GM12878 (cell line): ENCODE measurements at regions not wholly inside any gene's neighbourhood (a gene's known extent, or its start where the extent isn't known, plus 50 kb on each side); places are given as distances from the start of the nearest gene placed in this dataset.

ENCODE experiments used
- ATAC-seq: fragments of 200-7000 bp; cut with Tn5 transposase; 3 replicates; pipeline ENCODE4 v1.9.1; 2020; ENCODE audit warnings: mild to moderate bottlenecking, moderate library complexity
- BruUV-seq: library from RNA; stranded (reverse); fragments of 400-500 nt; replicated peaks from 2 replicates; lab custom pipeline; 2021; lab: Mats Ljungman, UMichigan
- CTCF ChIA-PET: fragments of 300-600 bp; sonication (Branson Sonifier 250); formaldehyde crosslinking; extraction: SDS; loops from one replicate; lab custom pipeline; 2021; ENCODE audit warnings: inconsistent platforms; lab: Yijun Ruan, JAX
- POLR2A ChIA-PET: fragments of 350-600 bp; formaldehyde crosslinking; extraction: SDS; loops from one replicate; lab custom pipeline; 2021; ENCODE audit warnings: inconsistent platforms; lab: Charles Lee
- RAD21 ChIA-PET: fragments of 300-600 bp; sonication (Branson Sonifier 250); formaldehyde crosslinking; loops from one replicate; lab custom pipeline; 2023; ENCODE audit warnings: antibody characterized with exemption; ENCODE audit not compliant: unreplicated experiment; lab: Charles Lee
- SMC1A ChIA-PET: fragments of 300-600 bp; sonication (Branson Sonifier 250); formaldehyde crosslinking; loops from one replicate; lab custom pipeline; 2023; ENCODE audit not compliant: unreplicated experiment, uncharacterized antibody; lab: Charles Lee
- DNase-seq: peaks from one replicate; pipeline ENCODE4 v3.0.0-alpha.2; 2011; ENCODE audit warnings: low read depth, low spot score
- FAIRE-seq: peaks from 3 replicates; lab custom pipeline; 2011; peaks lifted over from hg19 to GRCh38; lab: Jason Lieb, UNC
- H2AFZ ChIP-seq: 2 replicates; pipeline ENCODE4 v1.6.0; 2011; ENCODE audit warnings: low read depth, low read length, control low read depth; ENCODE audit not compliant: control insufficient read depth
- H3K27ac ChIP-seq: 2 replicates; pipeline ENCODE4 v1.5.1; 2011; ENCODE audit warnings: control low read depth; ENCODE audit not compliant: control insufficient read depth, insufficient read depth
- H3K27me3 ChIP-seq, 2 experiments: replicated peaks in 1 of 2; 2 replicates each; pipeline versions ENCODE4 v1.6.0 to v1.6.1; 2011; ENCODE audit warnings: low read length in 1 of 2; ENCODE audit not compliant: control insufficient read depth in 2 of 2, insufficient read depth in 2 of 2
- H3K36me3 ChIP-seq, 2 experiments: 2 replicates each; pipeline ENCODE4 v1.5.1; 2011; ENCODE audit warnings: low read length in 1 of 2; ENCODE audit not compliant: control insufficient read depth in 2 of 2, insufficient read depth in 2 of 2
- H3K4me1 ChIP-seq: 2 replicates; pipeline ENCODE4 v1.6.1; 2011; ENCODE audit warnings: mild to moderate bottlenecking, low read length, moderate library complexity, mixed read lengths; ENCODE audit not compliant: control insufficient read depth, insufficient read depth
- H3K4me2 ChIP-seq: 2 replicates; pipeline ENCODE4 v1.6.0; 2011; ENCODE audit warnings: control low read depth; ENCODE audit not compliant: control insufficient read depth, insufficient read depth
- H3K4me3 ChIP-seq: fragments of 200-600 bp; sonication (generic); 2 replicates; pipeline ENCODE4 v1.5.1; 2016
- H3K79me2 ChIP-seq: 2 replicates; pipeline ENCODE4 v1.6.0; 2011; ENCODE audit warnings: low read length; ENCODE audit not compliant: control insufficient read depth, insufficient read depth
- H3K9ac ChIP-seq: 2 replicates; pipeline ENCODE4 v1.8.0; 2011; ENCODE audit warnings: low read length, control low read depth, mixed read lengths; ENCODE audit not compliant: control insufficient read depth, insufficient read depth
- H3K9me3 ChIP-seq: replicated peaks from 3 replicates; pipeline ENCODE4 v1.5.1; 2011; ENCODE audit warnings: mild to moderate bottlenecking, low read length; ENCODE audit not compliant: control insufficient read depth, insufficient read depth
- H4K20me1 ChIP-seq: 2 replicates; pipeline ENCODE4 v1.6.0; 2011; ENCODE audit not compliant: control insufficient read depth, insufficient read depth
- BHLHE40 ChIP-seq, 2 experiments: fragments of 450-650 bp in 1 of 2; IDR thresholded peaks; 2 replicates each; pipeline ENCODE4 v1.6.1; 2011 to 2017; ENCODE audit warnings: low read depth in 2 of 2, borderline replicate concordance in 1 of 2, improper control_type of control experiment in 1 of 2, low read length in 1 of 2, mild to moderate bottlenecking in 1 of 2
- EP300 ChIP-seq, 2 experiments: fragments of 150-350 bp in 1 of 2; IDR thresholded peaks; 2 replicates each; pipeline ENCODE4 v1.6.1; 2011 to 2012; ENCODE audit warnings: low read depth in 2 of 2, low read length in 2 of 2, borderline replicate concordance in 1 of 2, improper control_type of control experiment in 1 of 2, inconsistent platforms in 1 of 2; ENCODE audit not compliant: control insufficient read depth in 1 of 2
- HCFC1 ChIP-seq: fragments of 150-350 bp; IDR thresholded peaks from 2 replicates; pipeline ENCODE4 v1.6.1; 2014; ENCODE audit warnings: low read length
- HDAC2 ChIP-seq: fragments of 200-600 bp; sonication (generic); IDR thresholded peaks from 2 replicates; pipeline ENCODE4 v1.6.1; 2017
- MAX ChIP-seq: IDR thresholded peaks from 2 replicates; pipeline ENCODE4 v1.6.1; 2012; ENCODE audit warnings: low read depth, low read length, improper control_type of control experiment
- NR2C2 ChIP-seq: IDR thresholded peaks from 2 replicates; pipeline ENCODE4 v1.6.1; 2011; ENCODE audit warnings: borderline replicate concordance, low read depth; ENCODE audit not compliant: control insufficient read depth, insufficient read length
- RAD51 ChIP-seq: fragments of 450-650 bp; IDR thresholded peaks from 2 replicates; pipeline ENCODE4 v1.6.1; 2016; ENCODE audit warnings: moderate library complexity, mild to moderate bottlenecking, inconsistent platforms
- ZBTB40 ChIP-seq: fragments of 450-650 bp; IDR thresholded peaks from 2 replicates; pipeline ENCODE4 v1.6.1; 2016; ENCODE audit warnings: mild to moderate bottlenecking, moderate library complexity, borderline replicate concordance
- ZSCAN29 ChIP-seq: fragments of 450-650 bp; IDR thresholded peaks from 2 replicates; pipeline ENCODE4 v1.6.1; 2017; ENCODE audit warnings: mild to moderate bottlenecking, moderate library complexity
- WGBS: methylation state at CpG from one replicate; pipeline ENCODE4 v1.1.6; 2016; ENCODE audit warnings: low lambda C conversion rate; ENCODE audit not compliant: insufficient replicate concordance, insufficient coverage; ENCODE audit errors: missing lambda C conversion rate; 5-methylcytosine and 5-hydroxymethylcytosine counted together
- in situ Hi-C: fragments of 300-500 bp; cut with MboI; formaldehyde crosslinking; loops from 9 replicates; pipeline ENCODE4 v1.14.3; 2018; ENCODE audit warnings: mixed read lengths
- intact Hi-C: fragments of 100-400 bp; cut with micrococcal nuclease; formaldehyde crosslinking; loops from one replicate; pipeline ENCODE4 v1.14.2; 2022; ENCODE audit not compliant: unreplicated experiment
- TF ChIP-seq, protein P1 (sequence below): fragments of 450-650 bp; formaldehyde crosslinking; IDR thresholded peaks from 2 replicates; pipeline ENCODE4 v1.5.0; 2022; ENCODE audit warnings: mild to moderate bottlenecking, missing genetic modification characterization
- TF ChIP-seq, protein P2 (sequence below): fragments of 450-650 bp; conservative IDR thresholded peaks from 2 replicates; pipeline ENCODE4 v1.6.1; 2017; ENCODE audit warnings: mild to moderate bottlenecking, moderate library complexity
- TF ChIP-seq, protein P3 (sequence below): IDR thresholded peaks from 2 replicates; pipeline ENCODE4 v1.6.1; 2012; ENCODE audit warnings: low read depth, low read length, improper control_type of control experiment

DNA sequence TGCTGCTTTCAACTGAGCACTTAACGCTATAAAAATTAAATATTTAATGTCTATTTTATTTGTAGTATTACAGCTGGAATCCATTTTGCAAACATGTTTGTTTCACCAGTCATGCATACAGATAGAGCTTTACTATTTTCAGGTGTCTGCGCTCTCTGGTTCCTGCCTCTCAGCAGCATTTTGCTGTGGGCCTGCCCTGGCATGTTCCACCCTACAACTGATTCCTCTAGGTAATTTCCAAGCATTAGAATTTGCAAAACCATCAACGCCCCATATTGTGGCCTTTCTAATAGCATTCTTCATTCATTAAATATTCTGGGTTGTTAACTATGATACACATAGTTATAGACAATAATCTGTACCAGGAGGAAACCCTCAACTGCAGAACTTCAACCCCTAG lies 266.4 kb upstream of the DLGAP1 start:
- no peak for DNase-seq
- POLR2A ChIA-PET, result no interaction called here
- Histone ChIP-seq H3K79me2 (no peaks in the 10 kb centered on the region), H3K4me1 (no peaks in the 10 kb centered on the region), H3K9ac (no peak overlapping the region), H2AFZ (no peak overlapping the region), H3K4me2 (no peak overlapping the region), H3K4me3 (no peak overlapping the region), H3K27me3 (no peaks in the 10 kb centered on the region), H3K9me3 (no peaks in the 10 kb centered on the region), H4K20me1 (no peaks in the 10 kb centered on the region), H3K27ac (no peak overlapping the region), H3K36me3 (no peaks in the 10 kb centered on the region)
- CTCF ChIA-PET, result no interaction called here
- WGBS, result 60% methylated on average over 3 of the region's 3 CpGs
- in situ Hi-C loops, result no loop called here
- intact Hi-C loops, result no loop called here
- SMC1A ChIA-PET, result interaction anchor here (1.5 kb wide), 1 partner anchor 10 kb away, joined by 5 read pairs; no protein-coding TSS in a partner anchor
- ATAC-seq, result no peak
- BruUV-seq, result no TSS peak
- RAD21 ChIA-PET, result no interaction called here
- FAIRE-seq, result no peak
- TF ChIP-seq MAX (no peak), RAD51 (no peak), HCFC1 (no peak), EP300 (IDR thresholded peaks at IDR 0.05; ENCODE audit: borderline replicate concordance in 1 of 2, control insufficient read depth in 1 of 2, low read depth in 2 of 2, low read length in 2 of 2) (no peak), NR2C2 (no peak), HDAC2 (no peak), ZBTB40 (no peak), ZSCAN29 (no peak), BHLHE40 (IDR thresholded peaks at IDR 0.05; ENCODE audit: borderline replicate concordance in 1 of 2, low read depth in 2 of 2, low read length in 1 of 2) (no peak)
- TF ChIP-seq, protein P1, sequence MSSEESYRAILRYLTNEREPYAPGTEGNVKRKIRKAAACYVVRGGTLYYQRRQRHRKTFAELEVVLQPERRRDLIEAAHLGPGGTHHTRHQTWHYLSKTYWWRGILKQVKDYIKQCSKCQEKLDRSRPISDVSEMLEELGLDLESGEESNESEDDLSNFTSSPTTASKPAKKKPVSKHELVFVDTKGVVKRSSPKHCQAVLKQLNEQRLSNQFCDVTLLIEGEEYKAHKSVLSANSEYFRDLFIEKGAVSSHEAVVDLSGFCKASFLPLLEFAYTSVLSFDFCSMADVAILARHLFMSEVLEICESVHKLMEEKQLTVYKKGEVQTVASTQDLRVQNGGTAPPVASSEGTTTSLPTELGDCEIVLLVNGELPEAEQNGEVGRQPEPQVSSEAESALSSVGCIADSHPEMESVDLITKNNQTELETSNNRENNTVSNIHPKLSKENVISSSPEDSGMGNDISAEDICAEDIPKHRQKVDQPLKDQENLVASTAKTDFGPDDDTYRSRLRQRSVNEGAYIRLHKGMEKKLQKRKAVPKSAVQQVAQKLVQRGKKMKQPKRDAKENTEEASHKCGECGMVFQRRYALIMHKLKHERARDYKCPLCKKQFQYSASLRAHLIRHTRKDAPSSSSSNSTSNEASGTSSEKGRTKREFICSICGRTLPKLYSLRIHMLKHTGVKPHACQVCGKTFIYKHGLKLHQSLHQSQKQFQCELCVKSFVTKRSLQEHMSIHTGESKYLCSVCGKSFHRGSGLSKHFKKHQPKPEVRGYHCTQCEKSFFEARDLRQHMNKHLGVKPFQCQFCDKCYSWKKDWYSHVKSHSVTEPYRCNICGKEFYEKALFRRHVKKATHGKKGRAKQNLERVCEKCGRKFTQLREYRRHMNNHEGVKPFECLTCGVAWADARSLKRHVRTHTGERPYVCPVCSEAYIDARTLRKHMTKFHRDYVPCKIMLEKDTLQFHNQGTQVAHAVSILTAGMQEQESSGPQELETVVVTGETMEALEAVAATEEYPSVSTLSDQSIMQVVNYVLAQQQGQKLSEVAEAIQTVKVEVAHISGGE, result no peak
- TF ChIP-seq, protein P2, sequence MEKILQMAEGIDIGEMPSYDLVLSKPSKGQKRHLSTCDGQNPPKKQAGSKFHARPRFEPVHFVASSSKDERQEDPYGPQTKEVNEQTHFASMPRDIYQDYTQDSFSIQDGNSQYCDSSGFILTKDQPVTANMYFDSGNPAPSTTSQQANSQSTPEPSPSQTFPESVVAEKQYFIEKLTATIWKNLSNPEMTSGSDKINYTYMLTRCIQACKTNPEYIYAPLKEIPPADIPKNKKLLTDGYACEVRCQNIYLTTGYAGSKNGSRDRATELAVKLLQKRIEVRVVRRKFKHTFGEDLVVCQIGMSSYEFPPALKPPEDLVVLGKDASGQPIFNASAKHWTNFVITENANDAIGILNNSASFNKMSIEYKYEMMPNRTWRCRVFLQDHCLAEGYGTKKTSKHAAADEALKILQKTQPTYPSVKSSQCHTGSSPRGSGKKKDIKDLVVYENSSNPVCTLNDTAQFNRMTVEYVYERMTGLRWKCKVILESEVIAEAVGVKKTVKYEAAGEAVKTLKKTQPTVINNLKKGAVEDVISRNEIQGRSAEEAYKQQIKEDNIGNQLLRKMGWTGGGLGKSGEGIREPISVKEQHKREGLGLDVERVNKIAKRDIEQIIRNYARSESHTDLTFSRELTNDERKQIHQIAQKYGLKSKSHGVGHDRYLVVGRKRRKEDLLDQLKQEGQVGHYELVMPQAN, result no peak
- TF ChIP-seq, protein P3, sequence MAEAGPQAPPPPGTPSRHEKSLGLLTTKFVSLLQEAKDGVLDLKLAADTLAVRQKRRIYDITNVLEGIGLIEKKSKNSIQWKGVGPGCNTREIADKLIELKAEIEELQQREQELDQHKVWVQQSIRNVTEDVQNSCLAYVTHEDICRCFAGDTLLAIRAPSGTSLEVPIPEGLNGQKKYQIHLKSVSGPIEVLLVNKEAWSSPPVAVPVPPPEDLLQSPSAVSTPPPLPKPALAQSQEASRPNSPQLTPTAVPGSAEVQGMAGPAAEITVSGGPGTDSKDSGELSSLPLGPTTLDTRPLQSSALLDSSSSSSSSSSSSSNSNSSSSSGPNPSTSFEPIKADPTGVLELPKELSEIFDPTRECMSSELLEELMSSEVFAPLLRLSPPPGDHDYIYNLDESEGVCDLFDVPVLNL, result no peak
